ENCODE measurements at regions not wholly inside any gene's neighbourhood (a gene's known extent, or its start where the extent isn't known, plus 50 kb on each side); places are given as distances from the start of the nearest gene placed in this dataset.

DNA sequence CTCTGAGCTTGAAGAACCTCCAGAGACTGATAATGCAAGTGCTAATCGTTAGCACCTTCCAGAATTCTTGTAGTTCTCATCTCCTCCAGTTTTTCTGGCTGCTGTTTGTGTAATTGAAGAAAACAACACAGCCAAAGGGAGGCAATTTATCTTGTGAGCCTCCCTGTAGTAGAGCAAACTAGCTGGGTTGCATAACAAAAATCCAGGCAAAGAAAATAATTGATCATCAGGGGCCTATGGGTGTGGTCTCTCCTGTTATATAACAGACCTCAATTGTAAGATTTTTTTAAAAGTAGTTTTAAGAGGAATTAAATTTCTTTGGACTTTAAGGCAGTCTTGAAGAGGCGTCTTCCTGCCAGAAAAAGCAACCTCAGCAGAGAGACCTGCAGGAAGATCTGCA lies 817.0 kb downstream of the CENPC start:
- TF ChIP-seq, protein P1, sequence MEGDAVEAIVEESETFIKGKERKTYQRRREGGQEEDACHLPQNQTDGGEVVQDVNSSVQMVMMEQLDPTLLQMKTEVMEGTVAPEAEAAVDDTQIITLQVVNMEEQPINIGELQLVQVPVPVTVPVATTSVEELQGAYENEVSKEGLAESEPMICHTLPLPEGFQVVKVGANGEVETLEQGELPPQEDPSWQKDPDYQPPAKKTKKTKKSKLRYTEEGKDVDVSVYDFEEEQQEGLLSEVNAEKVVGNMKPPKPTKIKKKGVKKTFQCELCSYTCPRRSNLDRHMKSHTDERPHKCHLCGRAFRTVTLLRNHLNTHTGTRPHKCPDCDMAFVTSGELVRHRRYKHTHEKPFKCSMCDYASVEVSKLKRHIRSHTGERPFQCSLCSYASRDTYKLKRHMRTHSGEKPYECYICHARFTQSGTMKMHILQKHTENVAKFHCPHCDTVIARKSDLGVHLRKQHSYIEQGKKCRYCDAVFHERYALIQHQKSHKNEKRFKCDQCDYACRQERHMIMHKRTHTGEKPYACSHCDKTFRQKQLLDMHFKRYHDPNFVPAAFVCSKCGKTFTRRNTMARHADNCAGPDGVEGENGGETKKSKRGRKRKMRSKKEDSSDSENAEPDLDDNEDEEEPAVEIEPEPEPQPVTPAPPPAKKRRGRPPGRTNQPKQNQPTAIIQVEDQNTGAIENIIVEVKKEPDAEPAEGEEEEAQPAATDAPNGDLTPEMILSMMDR (conservative IDR thresholded peaks at IDR 0.05 in 1 of 2, IDR thresholded peaks at IDR 0.05 in 1 of 2; ENCODE audit: low read depth in 1 of 2, low read length in 2 of 2), result no peak
- TF ChIP-seq EZH2 (IDR thresholded peaks at IDR 0.05; ENCODE audit: low read length, missing control alignments), result no peak
